Gastrocnemius medialis (tissue), 4 donors: ENCODE measurements at regions not wholly inside any gene's neighbourhood (a gene's known extent, or its start where the extent isn't known, plus 50 kb on each side); places are given as distances from the start of the nearest gene placed in this dataset.

Experiments used
- ATAC-seq, 2 donors: fragments of 150-250 bp; one replicate each; pipeline ENCODE4 v1.9.1; 2016
- DNase-seq, 2 donors: peaks; one replicate each; pipeline ENCODE4 v3.0.0-alpha.2; 2019
- H3K27ac ChIP-seq, 4 donors: fragments of 200-600 bp; sonication (generic); 1 replicate in 1 of 4; 2 replicates in 3 of 4; pipeline ENCODE4 v1.5.1; 2016 to 2018; ENCODE audit warnings: mild to moderate bottlenecking in 2 of 4, moderate library complexity in 1 of 4
- H3K27me3 ChIP-seq, 3 donors: fragments of 200-600 bp; sonication (generic) in 2 of 3; 1 replicate in 1 of 3; 2 replicates in 2 of 3; pipeline versions ENCODE4 v1.5.1 to v1.6.0; 2016 to 2019; ENCODE audit warnings: mild to moderate bottlenecking in 1 of 3, moderate library complexity in 1 of 3
- H3K36me3 ChIP-seq, 2 donors: fragments of 200-600 bp; sonication (generic) in 1 of 2; one replicate each; pipeline ENCODE4 v1.5.1; 2017 to 2018
- H3K4me1 ChIP-seq, 2 donors: fragments of 200-600 bp; sonication (generic) in 1 of 2; one replicate each; pipeline ENCODE4 v1.5.1; 2016 to 2017; ENCODE audit warnings: mild to moderate bottlenecking in 2 of 2
- H3K4me3 ChIP-seq, 4 donors: fragments of 200-600 bp; sonication (generic) in 3 of 4; 1 replicate in 1 of 4; 2 replicates in 3 of 4; pipeline ENCODE4 v1.5.1; 2016 to 2019; ENCODE audit warnings: mild to moderate bottlenecking in 2 of 4
- H3K9me3 ChIP-seq, 3 donors: fragments of 200-600 bp; sonication (generic) in 2 of 3; 1 replicate in 1 of 3; 2 replicates in 2 of 3; pipeline ENCODE4 v1.5.1; 2016 to 2019
- CTCF ChIP-seq, 5 experiments: fragments of 450-650 bp in 3 of 5; fragments of 200-600 bp in 2 of 5; sonication (generic) in 2 of 5; IDR thresholded peaks in 4 of 5; conservative IDR thresholded peaks in 1 of 5; 1 replicate in 4 of 5; 2 replicates in 1 of 5; pipeline ENCODE4 v1.5.1; 2016 to 2019; ENCODE audit warnings: antibody characterized with exemption in 5 of 5, mild to moderate bottlenecking in 3 of 5, moderate library complexity in 3 of 5
- POLR2A ChIP-seq, 2 donors: fragments of 450-650 bp; IDR thresholded peaks; one replicate each; pipeline ENCODE4 v1.6.1; 2017; ENCODE audit warnings: antibody characterized with exemption in 2 of 2, mild to moderate bottlenecking in 2 of 2, moderate library complexity in 2 of 2
- in situ Hi-C, 4 donors: fragments of 200-750 bp; cut with MboI; loops; one replicate each; pipeline versions ENCODE4 v1.15.0 to v1.8.0; 2017; ENCODE audit warnings: low sequenced_read_pairs in 4 of 4
- intact Hi-C: fragments of 100-400 bp; cut with DNase I; formaldehyde crosslinking; loops from one replicate; pipeline ENCODE4 v1.15.1; 2023; ENCODE audit warnings: low total_unique reads

DNA sequence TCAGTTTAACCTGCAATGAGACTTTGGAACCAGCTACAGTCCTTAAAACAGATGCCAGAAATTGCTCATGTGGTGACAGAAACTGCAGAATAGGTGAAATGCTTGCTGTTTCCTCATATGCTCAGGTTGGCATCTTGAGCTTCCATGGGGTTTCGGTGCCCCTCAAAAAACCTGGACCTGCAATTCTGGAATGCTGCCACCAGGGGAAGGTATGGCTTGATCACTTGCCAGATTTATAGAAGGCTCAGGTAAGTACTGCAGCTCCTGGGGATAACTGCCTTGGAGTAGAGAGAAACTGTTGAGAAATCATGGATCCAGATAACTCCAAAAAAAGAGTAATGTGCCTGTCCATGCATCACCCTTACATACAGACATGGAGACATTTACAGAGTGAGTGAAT, 113.0 kb downstream of the CTTN start:
- H3K36me3 ChIP-seq, result no peaks in the 10 kb centered on the region
- H3K4me1 ChIP-seq, result no peaks in the 10 kb centered on the region
- no peaks in the 10 kb centered on the region for H3K27me3 ChIP-seq
- peaks cover 0 to 11% (median 0%) of the 10 kb centered on the region in 3 donors for H3K9me3 ChIP-seq
- H3K27ac ChIP-seq, result no peak overlapping the region
- TF ChIP-seq POLR2A (IDR thresholded peaks at IDR 0.05) (no peak), CTCF (IDR thresholded peaks at IDR 0.05 in 4 of 5, conservative IDR thresholded peaks at IDR 0.05 in 1 of 5) (no peak)
- no peak for DNase-seq
- no peak overlapping the region for H3K4me3 ChIP-seq
- in situ Hi-C loops, result no loop called here
- intact Hi-C loops, result no loop called here
- ATAC-seq, result no peak

DNA sequence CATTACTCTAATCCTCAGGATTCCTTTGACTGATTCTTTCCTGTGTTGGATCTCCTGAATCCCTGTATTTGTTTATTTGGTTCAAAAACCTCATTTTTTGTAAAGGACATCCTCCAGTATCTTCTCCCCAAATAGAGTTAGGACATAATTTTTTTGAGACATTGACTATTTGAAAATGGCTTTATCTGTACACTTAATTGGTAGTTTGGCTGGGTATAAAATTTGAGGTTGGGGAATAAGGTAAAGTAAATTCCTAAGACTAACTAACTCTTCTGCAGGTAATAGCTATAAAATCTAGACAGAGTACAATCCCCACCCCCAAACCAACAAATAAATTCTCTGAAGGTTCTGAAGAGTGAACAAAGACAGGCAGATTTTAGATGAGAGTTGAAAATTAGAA, 114.4 kb downstream of the CTTN start:
- H3K4me3 ChIP-seq, result no peak overlapping the region
- DNase-seq, result no peak
- H3K4me1 ChIP-seq, result no peaks in the 10 kb centered on the region
- in situ Hi-C loops, result no loop called here
- no peak overlapping the region for H3K27ac ChIP-seq
- intact Hi-C loops, result no loop called here
- no peak for TF ChIP-seq POLR2A (IDR thresholded peaks at IDR 0.05)
- no peak for TF ChIP-seq CTCF (IDR thresholded peaks at IDR 0.05 in 4 of 5, conservative IDR thresholded peaks at IDR 0.05 in 1 of 5)
- ATAC-seq, result no peak
- H3K27me3 ChIP-seq, result no peaks in the 10 kb centered on the region
- H3K9me3 ChIP-seq, result peaks cover 0 to 11% (median 0%) of the 10 kb centered on the region in 3 donors
- H3K36me3 ChIP-seq, result no peaks in the 10 kb centered on the region

DNA sequence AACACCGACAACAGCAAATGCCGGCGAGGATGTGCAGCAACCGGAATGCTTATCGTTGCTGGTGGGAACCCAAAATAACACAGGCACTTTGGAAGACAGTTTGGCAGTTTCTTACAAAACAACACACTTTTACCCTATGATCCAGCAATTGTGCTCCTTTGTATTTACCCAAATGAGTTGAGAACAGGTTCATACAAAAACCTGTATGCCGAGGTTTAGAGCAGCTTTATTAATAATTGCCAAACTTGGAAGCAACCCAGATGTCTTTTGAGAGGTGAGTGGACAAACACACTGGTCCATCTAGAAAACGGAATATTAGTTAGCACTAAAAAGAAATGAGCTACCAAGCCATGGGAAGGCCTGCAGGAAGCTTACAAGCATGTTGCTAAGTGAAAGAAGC, 118.9 kb downstream of the CTTN start:
- H3K36me3 ChIP-seq, result no peaks in the 10 kb centered on the region
- H3K4me3 ChIP-seq, result no peak overlapping the region
- ATAC-seq (no peak), DNase-seq (no peak)
- intact Hi-C loops, result no loop called here
- H3K4me1 ChIP-seq, result no peaks in the 10 kb centered on the region
- TF ChIP-seq CTCF (IDR thresholded peaks at IDR 0.05 in 4 of 5, conservative IDR thresholded peaks at IDR 0.05 in 1 of 5) (no peak), POLR2A (IDR thresholded peaks at IDR 0.05) (no peak)
- in situ Hi-C loops, result no loop called here
- peaks cover 0 to 7% (median 5%) of the 10 kb centered on the region in 3 donors for H3K27me3 ChIP-seq
- H3K27ac ChIP-seq, result no peak overlapping the region
- H3K9me3 ChIP-seq, result peaks cover 0 to 11% (median 0%) of the 10 kb centered on the region in 3 donors

- DNase-seq, result no peak
- intact Hi-C loops (no loop called here), in situ Hi-C loops (no loop called here)
- ATAC-seq, result no peak
- TF ChIP-seq POLR2A (IDR thresholded peaks at IDR 0.05), result no peak
- TF ChIP-seq CTCF (IDR thresholded peaks at IDR 0.05 in 4 of 5, conservative IDR thresholded peaks at IDR 0.05 in 1 of 5), result no peak
- Histone ChIP-seq H3K36me3 (no peaks in the 10 kb centered on the region), H3K4me3 (no peak overlapping the region), H3K27me3 (peaks cover 6 to 9% (median 7%) of the 10 kb centered on the region in 3 donors), H3K27ac (no peak overlapping the region), H3K9me3 (peaks cover 0 to 6% (median 0%) of the 10 kb centered on the region in 3 donors), H3K4me1 (no peaks in the 10 kb centered on the region)
These were observed 119.9 kb downstream of the CTTN start for GRCh38 chr11:70517988-70518907.
